ENCODE measurements at regions not wholly inside any gene's neighbourhood (a gene's known extent, or its start where the extent isn't known, plus 50 kb on each side); places are given as distances from the start of the nearest gene placed in this dataset.

DNA sequence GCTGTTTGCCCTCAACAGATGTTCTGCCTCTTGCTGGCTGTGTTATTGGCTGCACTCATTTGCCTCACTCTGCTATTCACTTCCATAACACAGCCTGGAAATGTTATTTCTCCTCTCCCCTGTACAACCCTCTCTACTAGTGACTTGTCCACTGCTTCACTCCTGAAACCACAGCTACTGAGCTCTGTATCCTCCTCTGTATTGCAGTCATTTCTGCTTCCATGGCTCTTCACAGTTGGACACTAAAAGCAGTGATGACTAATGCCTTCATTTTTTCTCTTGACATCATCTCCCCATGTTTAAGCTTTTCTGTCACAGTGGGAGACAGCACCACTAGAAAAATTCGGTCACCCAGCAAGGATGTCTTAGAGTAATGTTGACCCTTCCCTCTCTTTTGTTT, 123.0 kb upstream of the PPP1R2C start:
- Histone ChIP-seq H3K27ac (ENCODE audit: low read length) (no peak overlapping the region), H3K4me3 (ENCODE audit: low read length) (no peak overlapping the region), H3K9me3 (ENCODE audit: insufficient read depth, low read depth, low read length) (no peaks in the 10 kb centered on the region), H3K36me3 (ENCODE audit: insufficient read depth, low read depth, low read length) (no peaks in the 10 kb centered on the region), H3K4me1 (ENCODE audit: insufficient read depth, low read length) (no peaks in the 10 kb centered on the region), H3K9ac (ENCODE audit: low read depth, low read length) (no peak overlapping the region), H3K27me3 (ENCODE audit: insufficient read depth, low read length) (no peaks in the 10 kb centered on the region)

DNA sequence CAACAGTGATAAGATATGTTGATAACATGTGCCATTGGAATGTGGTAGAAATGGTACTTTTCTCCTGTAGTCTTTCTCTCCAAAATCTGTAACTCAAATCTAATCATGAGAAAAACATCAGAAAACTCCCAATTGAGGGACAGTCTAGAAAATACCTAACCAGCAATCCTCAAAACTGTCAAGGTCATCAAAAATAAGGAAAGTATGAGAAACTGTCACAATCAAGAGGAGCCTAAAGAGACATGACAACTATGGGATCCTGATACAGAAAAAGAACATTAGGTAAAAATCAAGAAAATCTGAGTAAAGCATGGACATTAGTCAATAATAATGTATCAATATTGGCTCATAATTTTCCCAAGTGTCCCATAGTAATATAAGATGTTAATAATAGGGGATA, 124.5 kb upstream of the PPP1R2C start:
- Histone ChIP-seq H3K4me1 (ENCODE audit: insufficient read depth, low read length) (no peaks in the 10 kb centered on the region), H3K4me3 (ENCODE audit: low read length) (no peak overlapping the region), H3K9ac (ENCODE audit: low read depth, low read length) (no peak overlapping the region), H3K9me3 (ENCODE audit: insufficient read depth, low read depth, low read length) (no peaks in the 10 kb centered on the region), H3K36me3 (ENCODE audit: insufficient read depth, low read depth, low read length) (no peaks in the 10 kb centered on the region), H3K27me3 (ENCODE audit: insufficient read depth, low read length) (no peaks in the 10 kb centered on the region), H3K27ac (ENCODE audit: low read length) (no peak overlapping the region)

DNA sequence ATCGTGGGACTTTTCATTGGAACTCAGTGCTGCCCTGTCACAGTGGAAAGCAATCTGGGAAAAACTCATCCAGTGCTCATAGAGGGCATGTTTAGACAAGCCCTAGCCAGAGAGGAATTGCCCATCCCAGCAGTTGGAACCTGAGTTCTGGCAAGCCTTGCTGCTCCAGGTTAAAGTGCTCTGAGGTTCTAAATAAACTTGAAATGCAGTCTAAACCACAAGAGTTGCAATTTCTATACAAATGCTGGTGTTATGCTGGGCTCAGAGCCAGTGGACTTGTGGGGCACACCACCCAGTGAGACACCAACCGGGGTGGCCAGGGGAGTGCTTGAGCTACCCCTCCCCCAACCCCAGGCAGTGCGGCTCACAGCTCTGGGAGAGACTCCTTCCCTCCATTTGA, 142.8 kb upstream of the PPP1R2C start:
- Histone ChIP-seq H3K4me1 (ENCODE audit: insufficient read depth, low read length) (no peaks in the 10 kb centered on the region), H3K4me3 (ENCODE audit: low read length) (no peak overlapping the region), H3K9ac (ENCODE audit: low read depth, low read length) (no peak overlapping the region), H3K9me3 (ENCODE audit: insufficient read depth, low read depth, low read length) (no peaks in the 10 kb centered on the region), H3K27ac (ENCODE audit: low read length) (no peak overlapping the region), H3K27me3 (ENCODE audit: insufficient read depth, low read length) (no peaks in the 10 kb centered on the region), H3K36me3 (ENCODE audit: insufficient read depth, low read depth, low read length) (no peaks in the 10 kb centered on the region)

DNA sequence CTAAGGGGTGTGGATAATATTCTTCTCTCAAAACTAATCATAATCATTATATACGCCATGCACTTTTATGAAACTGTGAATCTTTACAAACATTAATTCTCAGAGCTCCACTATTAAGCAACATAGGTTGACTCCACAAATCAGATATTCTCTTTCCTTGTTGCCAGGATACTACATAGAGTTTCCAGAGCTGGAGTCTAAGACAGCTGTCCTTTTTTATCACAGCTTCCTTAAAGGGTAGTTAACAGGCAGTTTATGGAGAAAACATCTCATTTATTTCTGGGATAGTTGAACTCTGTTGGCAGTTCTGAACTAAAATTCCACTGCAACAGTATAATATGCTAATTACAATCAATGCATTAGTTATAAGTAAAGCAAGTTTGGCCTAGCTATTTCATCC, 152.1 kb upstream of the PPP1R2C start:
- no peak overlapping the region for H3K9ac ChIP-seq (ENCODE audit: low read depth, low read length)
- H3K4me3 ChIP-seq (ENCODE audit: low read length): no peak overlapping the region
- no peaks in the 10 kb centered on the region for H3K36me3 ChIP-seq (ENCODE audit: insufficient read depth, low read depth, low read length)
- no peaks in the 10 kb centered on the region for H3K27me3 ChIP-seq (ENCODE audit: insufficient read depth, low read length)
- H3K27ac ChIP-seq (ENCODE audit: low read length): no peak overlapping the region
- H3K9me3 ChIP-seq (ENCODE audit: insufficient read depth, low read depth, low read length): no peaks in the 10 kb centered on the region
- no peaks in the 10 kb centered on the region for H3K4me1 ChIP-seq (ENCODE audit: insufficient read depth, low read length)

DNA sequence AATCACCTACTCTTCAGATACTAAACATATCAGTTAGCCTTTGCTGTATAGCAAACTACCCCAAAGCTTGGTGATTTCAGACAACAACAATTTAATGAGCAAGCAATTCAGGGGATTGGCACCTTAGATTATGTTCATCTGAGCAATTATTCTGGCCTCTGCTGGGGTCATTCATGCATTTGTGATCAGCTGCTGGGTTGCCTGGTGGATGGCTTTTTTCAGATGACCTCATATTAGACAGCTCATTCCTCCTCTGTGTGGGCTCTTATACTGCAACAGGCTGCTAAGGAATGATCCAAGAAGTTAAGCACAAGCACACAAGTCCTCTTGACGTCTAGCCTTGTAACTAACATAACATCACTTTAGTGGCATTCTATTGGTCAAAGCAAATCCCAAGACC, 153.0 kb upstream of the PPP1R2C start:
- Histone ChIP-seq H3K4me1 (ENCODE audit: insufficient read depth, low read length) (no peaks in the 10 kb centered on the region), H3K27me3 (ENCODE audit: insufficient read depth, low read length) (no peaks in the 10 kb centered on the region), H3K9me3 (ENCODE audit: insufficient read depth, low read depth, low read length) (no peaks in the 10 kb centered on the region), H3K4me3 (ENCODE audit: low read length) (no peak overlapping the region), H3K27ac (ENCODE audit: low read length) (no peak overlapping the region), H3K9ac (ENCODE audit: low read depth, low read length) (no peak overlapping the region), H3K36me3 (ENCODE audit: insufficient read depth, low read depth, low read length) (no peaks in the 10 kb centered on the region)

DNA sequence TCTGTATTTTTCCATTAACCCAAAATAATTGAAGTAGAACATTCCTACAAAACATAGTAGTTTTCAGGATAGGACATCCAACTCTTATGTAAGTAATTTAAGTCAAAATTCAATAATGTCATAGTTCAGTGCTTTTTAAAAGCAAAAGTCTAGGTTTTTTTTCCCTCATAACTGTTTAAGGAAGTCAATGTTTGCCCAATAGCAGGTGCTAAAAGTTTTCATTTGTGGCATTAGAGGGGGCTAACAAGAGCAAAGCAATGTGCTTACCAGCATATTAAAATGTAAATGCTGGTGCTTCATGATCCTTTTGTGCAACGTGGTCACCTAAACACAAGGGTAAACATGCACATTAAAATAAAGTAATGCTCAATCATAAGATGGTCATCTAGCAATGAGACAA, 155.2 kb upstream of the PPP1R2C start:
- no peaks in the 10 kb centered on the region for H3K36me3 ChIP-seq (ENCODE audit: insufficient read depth, low read depth, low read length)
- no peak overlapping the region for H3K9ac ChIP-seq (ENCODE audit: low read depth, low read length)
- H3K27me3 ChIP-seq (ENCODE audit: insufficient read depth, low read length): no peaks in the 10 kb centered on the region
- H3K27ac ChIP-seq (ENCODE audit: low read length): no peak overlapping the region
- H3K4me3 ChIP-seq (ENCODE audit: low read length): no peak overlapping the region
- no peaks in the 10 kb centered on the region for H3K9me3 ChIP-seq (ENCODE audit: insufficient read depth, low read depth, low read length)
- no peaks in the 10 kb centered on the region for H3K4me1 ChIP-seq (ENCODE audit: insufficient read depth, low read length)

DNA sequence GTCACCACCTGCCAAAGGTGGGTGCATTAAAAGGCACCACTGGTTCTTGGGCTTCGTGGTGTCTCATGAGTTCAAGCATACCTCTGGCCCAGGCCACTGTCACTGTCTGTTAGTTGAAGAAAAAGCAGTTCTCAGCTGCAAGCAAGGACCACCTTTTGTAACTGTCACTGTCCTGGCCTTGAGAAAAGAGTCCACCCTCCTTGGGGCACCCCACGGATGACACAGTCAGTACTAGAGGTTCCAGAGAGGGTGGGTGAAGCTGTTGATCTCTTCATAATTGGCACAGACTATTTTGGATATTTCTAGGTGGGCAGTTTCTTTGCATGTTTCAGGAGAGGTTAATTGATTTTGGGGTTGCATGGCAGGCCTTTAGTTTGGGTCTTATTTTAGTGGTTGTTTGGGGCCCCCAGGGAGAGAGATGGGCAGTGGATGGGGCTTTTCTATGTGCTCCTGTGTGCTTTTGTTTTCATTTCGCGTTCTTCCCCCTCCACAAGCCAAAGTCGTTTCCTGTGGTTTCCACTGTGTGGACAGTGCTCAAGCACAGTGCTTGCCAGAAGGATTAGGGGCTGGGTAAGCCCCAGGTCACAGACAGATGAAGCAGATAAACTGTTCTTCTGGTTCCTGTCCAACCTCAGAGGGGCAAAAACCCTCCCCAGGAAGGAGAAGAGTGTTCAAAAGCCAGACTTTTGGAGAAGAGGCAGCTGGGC, 156.2 kb upstream of the PPP1R2C start:
- Histone ChIP-seq H3K9me3 (ENCODE audit: insufficient read depth, low read depth, low read length) (no peaks in the 10 kb centered on the region), H3K9ac (ENCODE audit: low read depth, low read length) (no peak overlapping the region), H3K27ac (ENCODE audit: low read length) (no peak overlapping the region), H3K36me3 (ENCODE audit: insufficient read depth, low read depth, low read length) (no peaks in the 10 kb centered on the region), H3K27me3 (ENCODE audit: insufficient read depth, low read length) (no peaks in the 10 kb centered on the region), H3K4me3 (ENCODE audit: low read length) (no peak overlapping the region), H3K4me1 (ENCODE audit: insufficient read depth, low read length) (no peaks in the 10 kb centered on the region)

DNA sequence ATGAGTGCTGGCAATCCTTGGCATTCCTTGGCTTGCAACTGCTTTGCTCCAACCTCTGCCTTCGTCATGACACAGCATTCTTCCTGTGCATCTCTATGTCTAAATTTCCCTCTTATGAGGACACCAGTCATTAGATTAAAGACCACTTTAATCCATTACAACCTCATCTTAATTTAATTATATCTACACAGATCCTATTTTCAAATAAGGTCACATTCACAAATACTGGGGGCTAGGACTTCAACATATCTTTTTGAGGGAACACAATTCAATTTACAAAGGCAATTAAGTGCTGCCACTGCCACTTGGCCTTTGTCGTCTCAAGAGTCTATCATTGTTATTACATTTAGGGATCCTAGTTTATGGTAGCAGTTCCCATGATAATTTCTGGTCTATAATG, 163.7 kb upstream of the PPP1R2C start:
- H3K4me1 ChIP-seq (ENCODE audit: insufficient read depth, low read length): no peaks in the 10 kb centered on the region
- H3K36me3 ChIP-seq (ENCODE audit: insufficient read depth, low read depth, low read length): no peaks in the 10 kb centered on the region
- H3K27me3 ChIP-seq (ENCODE audit: insufficient read depth, low read length): no peaks in the 10 kb centered on the region
- H3K9me3 ChIP-seq (ENCODE audit: insufficient read depth, low read depth, low read length): no peaks in the 10 kb centered on the region
- no peak overlapping the region for H3K9ac ChIP-seq (ENCODE audit: low read depth, low read length)
- no peak overlapping the region for H3K27ac ChIP-seq (ENCODE audit: low read length)
- H3K4me3 ChIP-seq (ENCODE audit: low read length): no peak overlapping the region

DNA sequence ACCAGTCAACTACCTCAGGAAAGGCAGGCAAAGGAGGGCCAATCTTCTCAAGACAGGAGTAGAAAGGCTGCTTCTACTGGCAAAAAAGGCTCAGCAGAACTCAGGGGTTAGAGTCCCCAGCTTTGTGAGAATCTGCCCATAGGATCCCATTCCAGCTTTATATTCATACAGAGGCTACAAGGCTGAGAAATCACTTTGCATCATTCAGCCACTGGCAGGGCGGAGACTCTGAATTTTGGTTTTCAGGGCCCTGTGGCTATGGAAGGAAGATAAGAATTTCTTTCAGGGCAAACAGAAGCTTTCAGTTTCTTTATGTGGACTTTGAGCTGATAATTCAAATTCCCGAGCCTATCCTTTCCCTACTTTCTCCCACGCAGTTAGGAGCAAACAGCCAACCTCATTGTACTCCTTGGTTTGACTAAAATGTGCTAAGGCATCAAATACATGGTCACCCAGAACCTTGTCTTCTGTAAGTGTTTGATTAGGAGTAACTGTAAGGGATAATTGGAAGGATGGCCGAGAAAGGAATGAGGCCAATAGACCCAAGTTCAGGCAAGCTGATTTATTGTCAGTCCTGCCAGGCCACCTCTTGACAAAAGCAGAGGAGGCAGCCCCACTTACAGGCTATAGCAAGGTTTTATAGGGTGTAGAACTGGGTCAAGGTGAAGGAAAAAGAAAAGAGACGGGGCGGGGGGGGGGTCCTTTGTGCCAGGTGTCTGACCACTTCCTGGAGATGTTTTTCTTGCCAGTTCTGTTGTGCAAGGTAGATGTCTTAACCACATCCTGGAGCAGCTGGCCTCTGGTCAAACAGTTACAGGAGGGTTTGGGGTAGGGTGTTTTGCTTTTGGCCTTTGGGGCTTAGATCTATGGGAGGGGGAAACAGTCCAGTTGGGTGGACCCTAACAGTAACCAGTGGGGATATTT, 165.3 kb upstream of the PPP1R2C start:
- no peak overlapping the region for H3K9ac ChIP-seq (ENCODE audit: low read depth, low read length)
- H3K4me1 ChIP-seq (ENCODE audit: insufficient read depth, low read length): no peaks in the 10 kb centered on the region
- no peaks in the 10 kb centered on the region for H3K27me3 ChIP-seq (ENCODE audit: insufficient read depth, low read length)
- H3K27ac ChIP-seq (ENCODE audit: low read length): no peak overlapping the region
- no peaks in the 10 kb centered on the region for H3K36me3 ChIP-seq (ENCODE audit: insufficient read depth, low read depth, low read length)
- H3K4me3 ChIP-seq (ENCODE audit: low read length): no peak overlapping the region
- no peaks in the 10 kb centered on the region for H3K9me3 ChIP-seq (ENCODE audit: insufficient read depth, low read depth, low read length)

DNA sequence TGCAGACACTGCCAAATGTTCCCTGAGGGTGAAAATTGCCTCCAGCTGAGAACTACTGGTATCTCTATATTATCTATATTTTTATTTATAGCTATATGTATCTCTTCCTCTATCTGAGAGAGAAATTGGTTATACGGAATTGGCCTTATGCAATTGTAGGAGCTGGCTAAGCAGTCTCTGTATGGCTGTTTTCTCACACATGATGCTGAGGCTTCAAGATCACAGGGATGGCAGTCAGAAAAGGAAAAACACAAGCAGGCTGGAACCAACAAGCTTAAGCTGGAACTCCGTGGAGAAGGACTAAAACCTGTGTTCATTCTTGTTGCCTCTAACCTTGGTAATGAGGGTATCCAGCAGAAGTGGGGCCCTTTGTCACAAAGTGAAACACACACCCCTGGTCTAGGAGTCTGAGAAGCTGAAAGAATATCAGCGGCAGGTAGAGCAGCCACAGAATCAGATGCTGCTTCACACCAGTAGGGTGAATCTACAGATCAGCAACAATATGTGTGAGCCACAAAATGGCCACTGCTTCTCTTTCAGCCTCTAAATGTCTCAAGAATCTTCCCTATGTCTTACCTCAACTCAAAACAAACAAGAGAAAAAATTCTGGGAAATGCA, 166.5 kb upstream of the PPP1R2C start:
- Histone ChIP-seq H3K27me3 (ENCODE audit: insufficient read depth, low read length) (no peaks in the 10 kb centered on the region), H3K9ac (ENCODE audit: low read depth, low read length) (no peak overlapping the region), H3K36me3 (ENCODE audit: insufficient read depth, low read depth, low read length) (no peaks in the 10 kb centered on the region), H3K4me1 (ENCODE audit: insufficient read depth, low read length) (no peaks in the 10 kb centered on the region), H3K9me3 (ENCODE audit: insufficient read depth, low read depth, low read length) (no peaks in the 10 kb centered on the region), H3K27ac (ENCODE audit: low read length) (no peak overlapping the region), H3K4me3 (ENCODE audit: low read length) (no peak overlapping the region)

DNA sequence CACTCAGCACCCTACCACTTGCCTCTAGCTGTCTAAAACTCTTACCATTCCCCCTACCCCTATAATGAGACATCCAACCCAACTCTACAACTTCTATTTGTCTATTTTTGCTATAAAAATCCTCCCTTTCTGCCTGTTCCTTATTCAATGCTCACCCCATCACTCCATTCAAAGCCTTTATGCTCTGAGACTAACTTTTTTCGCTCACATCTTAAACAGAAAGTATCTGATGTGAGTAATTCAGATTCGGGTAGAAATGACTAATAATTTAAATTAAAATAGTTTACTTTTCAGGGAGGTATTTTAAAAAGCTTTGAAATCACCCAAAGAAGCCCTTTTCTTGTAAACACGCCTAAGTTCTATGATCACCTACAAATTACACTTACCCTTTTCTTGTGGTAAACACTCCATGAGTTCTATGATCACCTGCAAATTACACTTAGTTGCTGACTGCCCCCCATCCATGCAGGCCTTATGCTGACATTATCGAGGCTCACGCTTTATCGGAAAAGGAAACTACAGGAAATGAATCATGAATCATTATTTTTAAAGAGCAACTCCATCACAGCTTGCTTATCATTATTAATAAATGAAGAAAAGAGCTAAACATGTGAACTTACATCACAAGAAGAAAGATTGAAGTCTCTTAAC, 168.7 kb upstream of the PPP1R2C start:
- no peak overlapping the region for H3K27ac ChIP-seq (ENCODE audit: low read length)
- no peaks in the 10 kb centered on the region for H3K27me3 ChIP-seq (ENCODE audit: insufficient read depth, low read length)
- H3K4me3 ChIP-seq (ENCODE audit: low read length): no peak overlapping the region
- H3K9ac ChIP-seq (ENCODE audit: low read depth, low read length): no peak overlapping the region
- H3K4me1 ChIP-seq (ENCODE audit: insufficient read depth, low read length): no peaks in the 10 kb centered on the region
- H3K9me3 ChIP-seq (ENCODE audit: insufficient read depth, low read depth, low read length): no peaks in the 10 kb centered on the region
- H3K36me3 ChIP-seq (ENCODE audit: insufficient read depth, low read depth, low read length): no peaks in the 10 kb centered on the region
